ENCODE measurements at regions not wholly inside any gene's neighbourhood (a gene's known extent, or its start where the extent isn't known, plus 50 kb on each side); places are given as distances from the start of the nearest gene placed in this dataset.

DNA sequence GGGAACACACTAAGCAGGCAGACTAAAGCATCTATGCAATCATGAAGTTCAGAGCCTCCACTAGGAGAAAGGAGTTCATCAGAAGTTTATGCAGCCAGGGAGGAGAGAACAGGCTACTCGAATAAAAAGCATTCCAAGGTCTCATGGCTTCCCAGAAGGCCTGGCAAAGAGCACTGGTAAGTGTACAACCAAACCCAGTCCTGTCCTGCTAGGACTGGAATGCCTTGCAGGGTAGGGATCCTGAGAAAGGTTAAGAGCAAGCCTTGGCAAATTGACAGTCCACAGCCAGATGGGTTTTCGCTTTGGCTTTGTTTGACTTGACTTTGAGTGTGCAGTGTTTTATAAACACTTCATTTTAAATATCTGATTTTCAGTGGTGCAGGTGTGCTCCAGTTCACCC is 133.6 kb upstream of the ATP1B1 start:
- DNase-seq: no peak

DNA sequence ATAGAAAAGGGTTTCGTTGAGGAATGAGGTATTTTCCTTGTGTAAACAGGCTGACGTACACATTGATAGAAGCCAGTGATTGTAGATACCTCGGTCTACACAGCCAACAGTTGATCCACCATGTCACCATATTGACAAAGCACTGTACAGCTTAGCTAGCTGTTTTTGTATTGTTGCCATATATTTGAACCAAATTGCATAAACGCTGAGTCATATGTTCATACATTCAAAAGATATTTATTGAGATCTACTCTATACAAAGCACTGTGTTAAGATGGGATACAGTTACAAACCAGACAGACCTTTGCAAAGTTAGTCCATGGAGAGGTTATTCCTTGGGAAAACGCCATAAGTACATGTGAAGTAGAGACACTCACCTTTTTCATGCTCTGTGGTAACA is 132.4 kb upstream of the ATP1B1 start:
- DNase-seq: no peak

DNA sequence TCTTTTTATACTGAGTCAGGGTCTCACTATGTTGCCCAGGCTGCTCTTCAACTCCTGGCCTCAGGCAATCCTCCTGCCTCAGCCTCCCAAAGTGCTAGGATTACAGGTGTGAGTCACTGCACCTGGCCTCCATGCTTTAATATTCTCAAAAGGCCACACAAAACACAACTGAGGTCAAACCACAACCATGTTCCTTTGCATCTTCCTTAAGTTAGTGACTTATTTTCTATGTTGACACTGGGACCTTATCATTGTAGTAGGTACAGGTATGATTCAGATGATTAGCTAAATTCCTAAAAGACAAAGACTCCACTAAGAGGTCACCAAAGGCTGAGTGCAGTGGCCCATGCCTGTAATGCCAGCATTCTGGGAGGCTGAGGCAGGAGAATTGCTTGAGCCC is 131.9 kb upstream of the ATP1B1 start:
- DNase-seq: no peak

DNA sequence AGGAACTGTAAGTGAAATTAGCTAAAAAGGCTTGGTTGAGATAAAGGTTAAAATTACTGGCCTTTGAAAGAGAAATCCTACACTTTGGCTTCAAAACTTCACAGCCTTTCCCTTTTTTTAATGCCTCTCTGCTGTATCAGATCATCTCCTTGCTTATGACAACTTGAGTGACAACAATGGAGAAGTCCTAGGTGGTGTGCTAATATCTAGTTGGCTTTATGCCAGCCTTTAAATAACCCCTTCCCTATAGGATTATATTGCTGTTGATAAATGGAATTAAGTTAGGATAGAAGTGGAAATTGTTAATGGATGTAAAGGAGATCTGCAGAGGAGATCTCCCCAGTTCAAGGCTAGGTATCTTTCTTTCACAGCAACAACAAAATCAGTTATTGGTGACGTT is 130.2 kb upstream of the ATP1B1 start:
- no peak for DNase-seq

DNA sequence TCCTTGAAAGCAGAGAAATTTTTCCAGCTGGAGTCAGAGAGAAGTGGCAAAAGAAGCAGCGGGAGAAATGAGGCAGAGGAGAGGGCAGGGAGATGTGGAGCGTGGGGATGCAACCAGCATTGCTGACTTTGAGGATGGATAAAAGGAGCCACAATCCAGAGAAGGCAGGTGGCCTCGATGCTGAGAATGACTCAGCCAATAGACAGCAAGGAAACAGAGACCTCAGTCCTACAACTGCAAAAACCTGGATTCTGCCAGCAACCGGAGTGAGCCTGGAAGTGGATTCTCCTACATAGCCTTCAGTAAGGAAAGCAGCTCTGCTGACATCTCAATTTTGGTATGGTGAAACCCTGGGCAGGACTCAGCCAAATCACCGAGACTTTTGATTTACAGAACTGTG is 128.9 kb upstream of the ATP1B1 start:
- no peak for DNase-seq

DNA sequence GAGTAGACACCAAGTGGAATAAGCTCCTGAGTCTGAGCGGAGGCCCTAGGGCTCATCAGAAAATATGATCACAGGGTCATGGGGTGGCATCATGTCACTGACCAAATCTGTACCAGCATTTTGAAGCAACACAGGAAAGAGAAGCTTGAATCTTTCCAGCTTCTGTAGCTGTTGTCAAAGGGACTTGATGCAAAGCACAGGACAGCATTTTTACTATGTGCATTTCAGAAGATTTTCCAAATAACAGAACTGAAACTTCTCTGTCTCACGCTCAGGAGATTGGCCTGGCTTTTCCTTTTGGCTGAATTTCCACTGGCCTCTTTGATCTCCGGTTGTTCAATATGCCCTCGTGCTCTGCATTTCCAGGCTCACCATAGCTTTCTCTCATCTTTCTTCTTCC is 127.2 kb upstream of the ATP1B1 start:
- DNase-seq: no peak

DNA sequence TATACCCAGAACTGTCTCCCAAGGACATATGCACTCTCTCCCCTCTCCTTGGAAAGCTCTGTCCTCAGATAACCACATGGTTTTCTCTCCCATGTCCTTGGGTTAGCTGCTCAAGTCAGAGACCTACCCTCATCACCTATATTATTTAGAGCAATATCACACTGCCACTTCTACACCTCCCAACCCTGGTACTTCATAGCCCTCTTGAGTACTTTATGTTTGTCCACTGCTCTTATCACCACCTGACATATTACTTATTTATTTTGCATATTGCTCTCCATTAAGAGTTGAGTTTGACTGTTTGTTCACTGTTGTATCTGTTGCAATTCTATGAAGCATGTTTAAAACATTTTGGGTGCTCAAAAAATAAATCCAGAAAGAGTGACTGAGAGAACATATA is 126.3 kb upstream of the ATP1B1 start:
- no peak for DNase-seq

DNA sequence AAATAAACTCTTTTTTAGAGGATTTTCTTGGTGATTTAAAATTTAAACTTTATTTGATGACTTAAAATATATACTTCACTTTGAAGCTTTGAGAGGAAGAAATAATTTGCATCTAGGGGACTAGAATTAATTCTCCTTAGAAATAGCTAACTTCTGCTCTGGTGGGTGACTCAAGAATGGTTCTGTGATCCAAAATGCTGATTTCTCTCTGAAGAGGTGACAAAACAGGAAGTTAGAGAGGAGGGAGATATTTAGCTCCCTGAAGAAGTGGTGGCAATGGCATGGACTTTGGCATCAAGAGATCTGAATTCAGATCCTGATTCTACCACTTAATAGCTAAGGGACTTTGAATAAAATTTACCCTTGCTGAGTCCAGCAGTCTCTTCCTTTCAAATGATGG is 125.8 kb upstream of the ATP1B1 start:
- DNase-seq: no peak

DNA sequence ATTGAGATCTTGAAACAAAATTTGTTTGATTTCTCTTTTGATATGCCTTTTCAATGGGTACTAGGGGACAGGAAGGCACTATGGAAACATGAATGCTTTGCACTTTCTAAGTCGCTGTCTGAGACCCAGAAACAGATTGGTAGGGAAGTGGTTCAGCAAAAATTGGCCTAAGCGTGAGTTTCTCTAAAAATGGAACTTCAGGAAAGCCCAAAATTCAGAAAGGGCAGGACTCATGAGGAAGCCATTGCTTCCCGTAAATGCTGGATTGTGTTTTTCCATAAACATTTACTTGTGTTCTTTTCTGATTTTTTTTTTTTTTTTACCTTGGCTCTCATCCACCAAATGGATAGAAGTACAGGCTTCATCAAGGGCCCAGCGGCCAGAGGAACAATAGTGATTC is 123.7 kb upstream of the ATP1B1 start:
- no peak for DNase-seq

DNA sequence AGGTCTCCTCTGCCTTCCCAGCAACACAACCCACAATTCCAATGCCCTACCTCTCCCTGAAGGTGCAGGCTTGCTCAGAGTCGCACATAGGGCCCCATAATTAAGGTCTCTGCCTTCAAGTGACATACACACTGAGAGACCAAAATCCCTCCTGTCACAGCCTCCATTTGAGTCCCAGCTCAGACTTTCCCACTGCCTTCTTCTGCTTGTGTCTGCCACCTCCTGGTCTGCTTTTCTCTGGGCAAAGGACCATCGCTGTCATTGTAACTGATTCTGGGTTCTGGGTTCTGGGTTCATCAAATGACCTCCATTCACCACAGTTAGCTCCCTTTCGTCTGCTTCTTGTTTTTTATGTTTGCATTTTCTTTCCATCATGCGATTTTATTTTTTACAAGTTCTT is 119.2 kb upstream of the ATP1B1 start:
- DNase-seq: no peak

DNA sequence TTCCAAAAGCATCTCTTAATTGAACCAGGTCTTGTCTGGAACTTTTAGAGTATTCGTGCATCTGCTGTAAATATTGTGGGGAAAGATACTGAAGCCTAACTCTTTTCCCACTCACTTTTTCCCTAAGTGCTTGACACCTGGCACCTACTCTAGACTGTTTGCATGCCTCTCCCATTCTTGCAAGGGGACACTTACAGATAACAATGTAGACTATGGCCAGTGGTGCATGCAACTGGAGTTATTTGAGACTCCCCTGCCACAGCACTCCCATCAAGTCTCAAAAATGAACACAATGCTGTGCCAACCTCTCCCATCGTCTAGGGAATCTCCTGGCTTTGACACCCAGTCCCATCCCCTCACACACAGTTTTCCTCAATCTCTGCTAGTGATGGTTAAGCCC is 118.6 kb upstream of the ATP1B1 start:
- no peak for DNase-seq

DNA sequence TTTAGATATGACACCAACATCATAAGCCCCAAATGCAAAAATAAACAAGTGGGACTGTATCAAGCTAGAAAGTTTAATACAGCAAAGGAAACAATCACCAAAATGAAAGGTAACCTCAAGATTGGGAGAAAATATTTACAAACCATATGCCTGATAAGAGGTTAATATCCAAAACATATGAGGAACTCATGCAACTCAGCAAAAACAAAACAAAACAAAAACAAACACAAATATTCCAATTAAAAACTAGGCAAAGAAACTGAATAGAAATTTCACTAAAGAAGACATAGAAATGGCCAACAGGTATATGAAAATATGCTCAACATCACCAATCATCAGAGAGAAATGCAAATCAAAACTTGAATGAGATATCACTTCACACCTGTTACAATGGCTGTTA is 116.5 kb upstream of the ATP1B1 start:
- DNase-seq: no peak

DNA sequence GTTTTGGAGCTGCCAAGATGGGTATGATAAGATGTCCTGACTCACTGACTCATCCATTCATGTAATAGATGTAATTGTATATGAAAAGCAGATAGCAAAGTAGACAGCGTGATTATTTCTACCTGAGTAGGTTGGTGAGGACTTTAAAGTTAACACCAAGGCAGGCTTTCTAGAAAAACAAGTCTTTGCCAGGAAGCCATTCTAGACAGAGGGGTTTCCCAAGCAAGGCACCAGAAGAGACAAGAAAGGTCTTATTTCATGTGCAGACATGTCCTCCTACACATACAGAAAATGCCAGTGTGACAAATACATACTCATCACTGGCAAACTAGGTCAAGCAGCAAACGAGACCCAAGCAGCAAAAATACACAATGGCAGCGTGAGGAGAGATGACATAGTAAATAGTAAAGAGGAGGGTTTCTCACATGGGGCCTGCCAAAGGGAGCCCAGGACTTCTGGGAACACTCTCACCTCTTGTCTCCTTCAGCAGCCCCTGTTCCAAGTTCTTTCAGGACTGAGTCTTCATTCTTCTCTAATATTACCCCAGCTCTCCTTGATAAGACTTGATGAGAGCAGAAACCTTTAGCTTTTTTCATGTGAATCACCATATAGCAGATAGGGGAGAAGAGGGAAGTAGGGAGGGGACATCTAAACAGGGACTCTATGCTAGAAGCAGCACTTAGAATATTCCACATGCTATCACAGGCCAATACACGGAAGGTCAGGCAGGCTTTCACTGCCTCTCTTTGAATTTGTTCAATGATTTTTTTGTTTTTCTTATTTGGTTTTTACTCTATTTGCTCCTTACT is 114.6 kb upstream of the ATP1B1 start:
- no peak for DNase-seq

DNA sequence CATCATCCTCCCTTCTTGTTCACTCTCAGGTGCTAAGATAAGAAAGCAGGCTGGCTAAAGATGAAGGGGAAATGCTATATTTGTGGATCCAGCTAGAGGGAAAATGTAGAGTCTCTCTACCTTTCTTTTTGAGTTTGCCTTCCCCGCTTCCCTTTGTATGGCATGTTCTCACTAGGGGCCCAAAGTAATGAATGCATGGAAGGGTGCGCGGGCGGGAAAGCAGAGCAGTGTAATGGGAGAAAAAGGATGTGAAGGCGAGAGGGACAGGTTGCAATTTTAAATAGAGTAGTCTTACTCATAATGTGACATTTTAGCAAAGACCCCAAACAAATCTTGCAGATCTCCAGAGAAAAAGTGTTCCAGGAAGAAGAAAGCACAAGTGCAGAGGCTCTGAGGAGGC is 105.1 kb upstream of the ATP1B1 start:
- no peak for DNase-seq

DNA sequence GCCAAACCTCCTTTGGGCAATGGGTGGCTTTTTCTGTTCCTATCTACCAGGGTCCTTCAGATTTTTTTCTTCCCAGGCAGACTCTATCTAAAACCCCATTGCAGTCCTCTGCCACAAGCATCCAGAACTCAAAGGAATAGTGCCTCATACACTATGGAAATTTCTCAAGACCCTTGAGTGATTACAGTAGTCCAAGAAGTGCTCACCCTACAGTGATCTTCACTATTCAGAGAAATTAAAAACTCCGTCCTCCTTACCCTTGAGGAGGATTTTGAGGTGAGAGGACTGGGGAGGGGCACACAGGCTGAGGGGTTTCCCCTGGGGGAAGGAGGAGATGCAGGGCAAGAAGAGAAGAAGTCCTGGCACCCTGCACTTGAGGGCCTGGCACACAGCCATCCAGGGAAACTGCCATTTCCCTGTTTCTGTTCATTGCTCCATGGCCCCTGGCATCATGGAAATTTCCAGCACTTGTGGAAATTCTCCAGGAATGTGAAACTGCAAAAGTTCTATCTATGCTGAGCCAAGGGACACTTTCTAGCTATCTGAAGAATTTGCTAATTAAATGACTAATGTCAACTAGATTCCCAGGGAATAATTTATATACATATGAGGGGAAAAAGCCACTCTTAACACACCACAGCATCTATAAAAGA is 102.5 kb upstream of the ATP1B1 start:
- DNase-seq: no peak

DNA sequence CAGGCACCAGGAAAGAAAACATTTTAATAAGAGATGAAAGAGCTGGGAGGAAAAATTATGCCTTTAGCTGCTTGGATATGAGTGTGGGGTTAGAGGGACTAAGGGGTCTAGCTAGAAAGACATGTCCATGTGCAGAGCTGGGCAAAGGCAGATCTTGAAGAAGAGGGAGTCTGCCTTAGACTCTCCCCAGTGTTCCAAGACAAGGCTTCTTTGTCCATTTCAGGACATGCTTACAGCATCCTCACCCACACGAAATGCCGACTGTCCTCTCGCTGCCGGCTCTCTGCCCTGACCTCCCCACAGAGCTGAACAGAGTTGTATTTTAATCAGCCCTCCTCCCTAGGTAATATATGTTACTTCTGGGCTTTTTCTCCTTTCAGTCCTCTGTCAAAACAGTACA is 100.7 kb upstream of the ATP1B1 start:
- DNase-seq: no peak

DNA sequence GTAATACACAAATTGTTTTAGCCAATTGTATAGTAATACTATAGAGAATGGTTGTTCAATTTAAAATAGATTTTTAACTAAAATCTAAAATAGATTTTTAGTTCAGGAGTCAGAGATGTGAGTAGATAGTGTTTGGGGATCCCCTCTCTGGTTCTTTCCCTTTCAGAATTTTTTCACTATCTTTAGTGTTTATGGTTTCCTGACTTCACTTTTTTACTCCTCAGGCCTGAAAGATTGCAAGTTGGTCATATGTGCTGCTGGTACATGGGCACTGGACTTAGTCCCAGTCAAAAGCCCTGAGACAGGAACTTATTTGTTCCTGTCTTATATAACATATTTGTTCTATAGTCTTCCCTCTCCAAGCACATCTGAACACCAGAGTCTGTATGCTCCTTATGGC is 96.8 kb upstream of the ATP1B1 start:
- no peak for DNase-seq

DNA sequence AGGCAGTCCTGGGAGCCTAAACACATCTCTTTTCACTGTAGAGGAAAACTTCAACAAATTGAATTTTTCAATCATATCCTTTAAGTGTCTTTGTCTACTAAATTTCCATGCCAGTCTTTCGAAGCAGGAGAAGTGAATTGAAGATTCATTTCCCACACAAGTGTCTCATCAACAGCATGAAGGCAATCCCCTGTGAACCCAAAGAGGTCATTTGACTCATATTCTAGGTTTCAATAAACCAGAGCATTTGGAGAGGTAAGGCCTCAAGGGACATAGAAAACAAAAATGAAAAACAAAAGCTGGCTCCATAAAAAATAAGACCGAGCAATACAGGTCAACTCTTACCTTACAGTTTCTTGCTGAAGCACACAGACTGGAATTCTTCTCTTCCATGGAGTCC is 94.1 kb upstream of the ATP1B1 start:
- no peak for DNase-seq

DNA sequence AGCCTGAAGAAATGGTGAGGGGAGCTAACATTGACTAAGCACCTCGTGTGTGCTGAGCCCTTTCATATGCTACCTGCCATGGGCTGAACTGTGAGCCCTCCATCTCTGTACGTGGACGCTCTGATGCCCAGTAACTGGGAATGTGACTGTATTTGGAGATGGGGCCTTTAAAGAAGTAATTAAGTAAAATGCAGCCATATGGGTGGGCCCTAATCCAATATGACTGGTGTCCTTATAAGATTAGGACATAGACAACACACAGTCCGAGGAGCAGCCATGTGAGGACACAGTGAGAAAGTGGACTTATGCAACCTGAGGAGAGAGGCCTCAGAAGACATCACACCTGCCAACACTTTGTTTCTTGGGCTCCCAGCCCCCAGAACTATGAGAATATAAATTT is 92.7 kb upstream of the ATP1B1 start:
- no peak for DNase-seq

DNA sequence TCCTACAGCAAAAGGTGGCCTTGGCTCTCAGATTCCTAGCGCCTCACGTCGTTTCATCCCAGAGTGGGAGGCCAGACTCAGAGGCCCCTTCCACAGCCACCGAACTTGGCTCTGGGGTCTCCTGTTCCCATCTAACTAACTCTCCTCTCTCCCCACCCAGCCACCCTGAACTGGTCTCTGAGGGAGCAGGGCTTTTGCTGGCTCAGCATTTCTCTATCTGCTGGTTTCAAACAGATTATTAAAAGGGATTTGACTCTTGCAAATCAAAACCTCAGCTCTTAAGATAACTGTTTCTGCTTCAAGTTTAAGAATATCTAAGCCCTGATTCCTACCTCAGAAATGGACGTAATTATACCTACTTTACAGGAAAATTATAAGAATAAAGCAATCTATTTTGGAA is 91.0 kb upstream of the ATP1B1 start:
- no peak for DNase-seq

DNA sequence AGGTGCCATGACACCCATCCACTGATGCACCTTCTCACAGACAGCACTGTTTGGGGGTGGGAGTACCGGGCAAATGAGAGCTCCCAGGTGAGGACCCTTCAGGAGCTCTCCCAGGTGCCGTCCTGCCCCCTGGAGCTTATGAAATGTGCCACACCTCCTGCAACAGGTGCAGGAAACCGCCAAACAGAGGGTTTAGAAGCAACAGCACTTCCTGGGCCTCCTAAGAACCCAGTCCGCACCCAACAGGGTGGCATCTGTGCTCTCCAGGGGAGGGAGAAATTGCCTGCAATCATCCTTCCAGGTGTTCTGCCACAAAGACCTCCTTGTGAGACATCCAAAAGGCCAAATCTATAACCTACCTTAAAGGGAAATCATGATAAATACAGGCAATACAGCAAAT is 87.7 kb upstream of the ATP1B1 start:
- no peak for DNase-seq

DNA sequence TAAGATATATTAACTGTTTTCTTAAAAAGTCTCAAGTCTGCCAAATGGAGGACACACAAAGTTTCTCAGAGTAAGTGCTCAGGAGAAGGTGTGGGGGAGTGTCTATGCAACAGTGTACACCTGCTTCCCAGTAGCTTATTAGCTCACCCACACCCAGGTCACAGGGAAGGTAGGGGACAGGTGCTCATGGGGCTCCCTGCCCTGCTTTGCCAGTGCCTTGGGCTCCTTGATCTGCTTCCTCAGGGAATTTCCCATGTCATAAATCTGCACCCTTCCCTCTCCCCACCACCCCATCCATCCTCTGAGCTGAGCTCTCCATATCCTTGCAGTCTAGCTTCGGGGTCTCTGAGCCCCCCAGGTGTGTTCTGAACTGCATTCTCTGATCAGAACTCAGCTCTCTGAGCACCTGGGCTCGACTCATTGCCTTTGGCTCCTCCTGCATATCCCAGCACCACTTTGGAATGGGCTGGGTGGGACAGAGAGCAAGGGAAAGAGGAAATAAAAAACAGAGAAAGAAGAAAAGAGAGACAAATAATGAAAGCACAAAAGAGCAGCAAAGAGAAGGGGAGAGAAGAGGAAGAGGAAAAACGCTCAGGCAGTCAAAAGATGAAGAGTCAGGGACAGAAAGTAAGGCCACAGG is 87.0 kb upstream of the ATP1B1 start:
- DNase-seq: no peak

DNA sequence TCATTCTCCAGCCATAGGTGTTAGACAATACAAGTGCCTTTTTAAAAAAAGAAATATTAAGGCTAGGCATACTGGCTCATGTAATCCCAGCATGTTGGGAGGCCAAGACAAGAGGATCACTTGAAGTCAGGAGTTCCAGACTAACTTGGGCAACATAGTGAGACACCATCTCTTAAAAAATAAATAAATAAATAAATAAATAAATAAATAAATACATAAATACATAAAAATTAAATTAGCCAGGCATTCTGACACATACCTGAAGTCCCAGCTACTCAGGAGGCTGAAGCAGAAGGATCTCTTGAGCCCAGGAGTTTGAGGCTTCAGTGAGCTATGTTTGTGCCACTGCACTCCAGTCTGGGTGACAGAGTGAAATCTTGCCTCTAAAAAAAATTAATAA is 85.8 kb upstream of the ATP1B1 start:
- DNase-seq: no peak

DNA sequence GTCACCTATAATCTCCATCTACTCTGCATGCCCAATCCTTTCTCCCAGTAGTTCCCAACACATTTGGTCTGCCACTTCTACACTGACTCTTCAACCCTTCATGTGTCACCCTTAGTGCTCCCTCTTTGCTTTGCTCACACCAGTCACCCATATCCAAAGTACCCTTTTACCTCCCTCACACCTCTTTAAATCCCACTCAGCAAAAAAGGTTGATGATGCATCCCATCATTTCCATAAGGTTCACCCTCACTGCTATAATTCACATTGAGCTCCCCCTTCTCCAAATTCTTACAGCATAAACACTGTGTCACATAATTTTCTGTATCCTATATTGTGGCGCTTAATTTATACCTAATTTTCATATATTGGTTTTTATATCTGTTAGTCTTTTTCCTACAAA is 83.8 kb upstream of the ATP1B1 start:
- DNase-seq: no peak

DNA sequence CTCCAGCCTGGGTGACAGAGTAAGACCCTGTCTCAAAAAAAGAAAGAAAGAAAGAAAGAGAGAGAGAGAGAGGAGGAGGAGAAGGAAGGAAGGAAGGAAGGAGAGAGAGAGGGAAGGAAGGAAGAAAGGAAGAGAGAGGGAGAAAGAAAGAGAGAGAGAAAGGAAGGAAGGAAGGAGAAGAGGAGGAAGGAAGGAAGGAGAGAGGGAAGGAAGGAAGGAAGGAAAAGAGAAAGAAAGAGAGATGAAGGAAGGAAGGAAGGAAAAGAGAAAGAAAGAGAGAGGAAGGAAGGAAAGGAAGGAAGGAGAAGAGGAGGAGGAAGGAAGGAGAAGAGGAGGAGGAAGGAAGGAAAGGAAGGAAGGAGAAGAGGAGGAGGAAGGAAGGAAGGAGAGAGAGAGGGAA is 82.2 kb upstream of the ATP1B1 start:
- no peak for DNase-seq

All from CD4-positive, alpha-beta T cell treated with Interleukin-21 for 1 hour (primary cell).